NCI-H345 (cell line): ENCODE measurements at regions not wholly inside any gene's neighbourhood (a gene's known extent, or its start where the extent isn't known, plus 50 kb on each side); places are given as distances from the start of the nearest gene placed in this dataset.
A peak's percentile ranks its signal among the peaks of the same experiment; 100 is the strongest.
"Not testable (repeated sequence)": the region's sequence is repeated elsewhere in the genome, so short reads cannot be mapped to it uniquely, and the experiment has no call there.

Source experiments
- DNase-seq: peaks from one replicate; lab custom pipeline; 2025; lab: John Stamatoyannopoulos, UW

GRCh38 chr4:173475751-173476150 is 54.3 kb downstream of the HAND2 start:
- no peak for DNase-seq

DNA sequence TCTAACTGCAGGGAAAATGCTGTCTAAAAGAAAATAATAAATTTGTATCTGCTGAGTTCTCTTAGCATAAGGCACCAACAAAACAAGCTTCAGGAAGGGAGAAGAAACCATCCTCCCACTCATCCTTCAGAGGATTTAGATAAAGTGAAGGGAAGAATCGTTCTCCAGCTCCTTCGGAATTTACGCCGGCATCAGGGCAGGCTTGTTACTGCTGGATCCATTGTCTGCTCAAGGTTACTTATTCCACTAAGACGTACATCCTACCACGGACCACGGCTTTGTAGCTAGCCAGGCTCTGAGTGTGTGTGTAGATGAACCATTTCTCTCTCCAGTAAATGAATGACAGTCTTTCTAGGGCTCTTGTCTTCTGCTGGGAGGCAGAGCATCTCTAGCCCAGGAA is 60.4 kb downstream of the HAND2 start:
- DNase-seq = no peak

- no peak for DNase-seq
Measured at GRCh38 chr4:173468314-173468713, 61.7 kb downstream of the HAND2 start.

DNA sequence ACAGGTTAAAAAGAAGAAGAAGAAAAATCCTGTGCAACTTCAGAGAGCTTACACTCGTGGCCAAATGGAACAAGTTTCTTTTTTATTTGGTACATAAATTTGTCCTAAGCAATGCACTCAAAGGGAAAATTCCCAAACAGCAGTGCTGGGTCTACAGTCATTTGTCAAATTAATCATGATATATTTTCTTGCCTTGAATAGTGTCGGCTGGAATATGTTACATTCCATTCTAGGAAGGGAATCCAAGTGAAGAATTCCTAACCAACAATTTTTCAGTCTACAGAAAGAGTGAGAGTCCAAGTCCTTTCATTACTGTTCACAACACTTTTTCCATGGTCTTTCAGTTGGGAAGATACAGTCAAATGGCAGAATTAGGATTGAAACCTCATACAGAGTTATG is 63.9 kb downstream of the HAND2 start:
- no peak for DNase-seq

DNA sequence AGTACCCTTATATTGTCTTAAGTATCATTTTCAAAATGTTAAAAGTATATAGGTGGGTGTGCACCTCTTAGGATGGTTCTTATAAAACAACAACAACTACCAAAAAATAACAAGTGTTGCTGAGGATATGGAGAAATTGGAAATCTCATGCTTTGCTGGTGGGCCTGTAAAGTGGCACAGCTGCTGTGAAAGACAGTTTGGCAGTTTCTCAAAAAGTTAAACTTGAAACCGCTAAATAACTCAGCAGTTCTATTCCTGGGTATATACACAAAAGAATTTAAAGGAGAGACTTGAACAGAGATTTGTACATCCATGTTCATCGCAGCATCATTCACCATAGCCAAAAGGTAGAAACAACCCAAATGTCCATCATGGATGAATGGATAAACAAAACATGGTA is 65.5 kb downstream of the HAND2 start:
- no peak for DNase-seq

DNA sequence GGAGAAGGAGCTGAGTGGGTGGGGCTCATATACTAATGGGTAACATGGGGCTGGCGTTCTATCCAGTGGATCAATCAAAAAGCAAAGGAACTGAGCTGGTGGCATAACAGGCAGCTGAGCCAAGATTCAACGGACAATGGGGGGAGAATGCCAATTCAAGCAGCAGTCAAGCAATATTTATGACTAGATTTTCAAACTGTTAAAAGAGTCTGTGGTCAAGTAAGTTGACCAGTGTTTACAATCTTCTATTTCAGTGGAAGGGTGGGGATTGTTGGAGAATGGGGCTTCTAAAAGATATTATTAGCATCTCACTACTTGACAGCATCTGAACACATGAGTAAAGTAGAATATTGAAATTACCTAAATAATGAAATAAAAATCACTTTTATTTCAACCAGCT is 64.9 kb upstream of the SCRG1 start:
- DNase-seq = no peak

- no peak for DNase-seq
Measured at GRCh38 chr4:173461170-173461569, 62.3 kb upstream of the SCRG1 start.

GRCh38 chr4:173459857-173460256 is 60.9 kb upstream of the SCRG1 start:
- no peak for DNase-seq

DNA sequence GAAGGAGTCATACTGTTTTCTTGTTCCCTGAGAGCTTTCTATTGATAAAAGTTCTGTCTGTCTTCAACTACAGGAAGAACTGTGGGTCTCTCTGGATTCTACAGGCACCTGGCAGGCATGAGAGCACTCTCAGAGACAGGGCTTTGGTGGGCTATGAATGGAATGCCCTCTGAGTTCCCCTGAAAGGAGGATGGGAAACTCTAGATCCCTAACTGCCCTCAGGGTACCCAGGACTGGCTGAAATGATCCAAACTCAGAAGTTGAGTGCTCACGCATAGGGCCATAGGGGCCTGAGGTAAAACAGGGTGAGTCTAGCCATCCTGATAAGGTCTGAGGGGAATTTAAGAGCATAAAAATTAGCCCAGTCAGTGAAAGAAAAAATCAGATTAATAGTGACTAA is 59.0 kb upstream of the SCRG1 start:
- no peak for DNase-seq

- DNase-seq = not testable (repeated sequence)
Measured at GRCh38 chr4:173451435-173451834, 52.5 kb upstream of the SCRG1 start.

- no peak for DNase-seq
Measured at GRCh38 chr4:173450281-173450680, 51.4 kb upstream of the SCRG1 start.

DNA sequence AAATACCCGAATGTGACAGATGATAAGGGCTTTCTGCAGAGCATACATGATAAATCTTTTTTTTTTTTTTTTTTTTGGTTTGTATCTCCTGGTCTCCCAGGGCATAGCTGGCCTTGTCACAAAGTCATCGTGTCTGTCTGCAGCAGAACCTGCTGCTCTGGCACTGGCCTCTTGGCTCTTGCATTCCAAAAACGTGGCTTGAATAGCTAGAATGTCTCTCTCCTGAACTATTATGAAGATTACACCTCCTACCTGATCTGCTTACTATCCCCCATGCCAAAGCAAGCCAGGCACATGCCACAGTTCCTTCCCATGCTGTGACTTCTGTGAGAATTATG is 50.4 kb upstream of the SCRG1 start:
- DNase-seq = no peak

GRCh38 chr4:173448608-173449379 is 49.9 kb upstream of the SCRG1 start:
- peak; percentile 69 for DNase-seq
